GM13977 (cell line): ENCODE measurements at regions not wholly inside any gene's neighbourhood (a gene's known extent, or its start where the extent isn't known, plus 50 kb on each side); places are given as distances from the start of the nearest gene placed in this dataset.

Experiments
- DNase-seq: peaks from one replicate; pipeline ENCODE4 v3.0.0; 2012; ENCODE audit warnings: low spot score
- in situ Hi-C: fragments of 300-500 bp; cut with MboI; formaldehyde crosslinking; loops from one replicate; pipeline ENCODE4 v1.12.0; 2022; ENCODE audit warnings: low sequenced_read_pairs, low pct_unique_long_range_greater_than_20kb, mixed read lengths, inconsistent platforms; ENCODE audit not compliant: unreplicated experiment
- TF ChIP-seq, protein P1 (sequence below): IDR thresholded peaks from 2 replicates; pipeline ENCODE4 v1.5.1; 2012; ENCODE audit warnings: mild to moderate bottlenecking, control low read depth; ENCODE audit not compliant: insufficient read depth; ENCODE audit errors: extremely low read depth, missing control alignments

DNA sequence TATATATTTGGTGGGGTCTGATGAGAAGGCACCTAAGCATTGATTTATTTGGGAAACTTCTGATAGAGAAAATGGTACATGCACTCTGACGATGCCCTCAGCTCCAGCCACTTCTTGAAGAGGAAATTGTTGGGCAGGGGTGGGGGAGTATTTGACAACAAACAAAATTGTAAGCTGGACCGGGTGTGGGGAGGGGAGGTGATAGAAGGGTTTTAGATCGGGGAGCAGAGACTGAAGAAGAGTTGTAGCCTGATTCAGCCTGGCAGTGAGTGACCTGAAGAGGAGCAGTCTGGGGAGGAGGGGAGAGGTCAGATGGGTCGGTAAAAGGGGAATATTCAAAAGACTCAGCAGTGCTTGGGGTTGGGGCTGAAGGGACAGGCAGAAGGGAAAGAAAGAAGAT is 2284.7 kb downstream of the TP53TG3F start:
- TF ChIP-seq, protein P1, sequence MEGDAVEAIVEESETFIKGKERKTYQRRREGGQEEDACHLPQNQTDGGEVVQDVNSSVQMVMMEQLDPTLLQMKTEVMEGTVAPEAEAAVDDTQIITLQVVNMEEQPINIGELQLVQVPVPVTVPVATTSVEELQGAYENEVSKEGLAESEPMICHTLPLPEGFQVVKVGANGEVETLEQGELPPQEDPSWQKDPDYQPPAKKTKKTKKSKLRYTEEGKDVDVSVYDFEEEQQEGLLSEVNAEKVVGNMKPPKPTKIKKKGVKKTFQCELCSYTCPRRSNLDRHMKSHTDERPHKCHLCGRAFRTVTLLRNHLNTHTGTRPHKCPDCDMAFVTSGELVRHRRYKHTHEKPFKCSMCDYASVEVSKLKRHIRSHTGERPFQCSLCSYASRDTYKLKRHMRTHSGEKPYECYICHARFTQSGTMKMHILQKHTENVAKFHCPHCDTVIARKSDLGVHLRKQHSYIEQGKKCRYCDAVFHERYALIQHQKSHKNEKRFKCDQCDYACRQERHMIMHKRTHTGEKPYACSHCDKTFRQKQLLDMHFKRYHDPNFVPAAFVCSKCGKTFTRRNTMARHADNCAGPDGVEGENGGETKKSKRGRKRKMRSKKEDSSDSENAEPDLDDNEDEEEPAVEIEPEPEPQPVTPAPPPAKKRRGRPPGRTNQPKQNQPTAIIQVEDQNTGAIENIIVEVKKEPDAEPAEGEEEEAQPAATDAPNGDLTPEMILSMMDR, result no peak
- DNase-seq, result no peak
- in situ Hi-C loops, result no loop called here

DNA sequence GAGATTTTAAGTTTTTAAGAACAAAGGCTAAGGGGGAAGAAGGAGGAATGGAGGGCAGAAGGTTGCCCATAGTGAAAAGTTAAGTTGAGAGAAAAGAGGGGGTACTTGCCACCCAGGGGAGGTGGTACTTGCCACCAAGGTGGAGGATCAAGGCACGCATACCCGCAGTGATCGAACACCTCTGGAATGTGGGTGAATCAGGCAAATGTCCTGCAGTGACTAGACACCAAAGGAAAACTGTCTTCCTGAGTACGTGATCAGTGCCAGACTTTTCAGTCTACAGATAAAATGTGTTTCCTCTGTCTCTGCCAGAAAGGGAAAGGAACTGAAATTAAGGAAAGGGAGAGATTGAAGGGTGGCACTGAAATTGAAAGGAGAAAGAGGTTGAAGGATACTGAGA is 2285.3 kb downstream of the TP53TG3F start:
- TF ChIP-seq, protein P1, result no peak
- DNase-seq, result no peak
- in situ Hi-C loops, result no loop called here

- TF ChIP-seq, protein P1, result no peak
- DNase-seq, result no peak
- in situ Hi-C loops, result no loop called here
Measured at GRCh38 chr16:35745191-35745590, 2285.8 kb downstream of the TP53TG3F start.

DNA sequence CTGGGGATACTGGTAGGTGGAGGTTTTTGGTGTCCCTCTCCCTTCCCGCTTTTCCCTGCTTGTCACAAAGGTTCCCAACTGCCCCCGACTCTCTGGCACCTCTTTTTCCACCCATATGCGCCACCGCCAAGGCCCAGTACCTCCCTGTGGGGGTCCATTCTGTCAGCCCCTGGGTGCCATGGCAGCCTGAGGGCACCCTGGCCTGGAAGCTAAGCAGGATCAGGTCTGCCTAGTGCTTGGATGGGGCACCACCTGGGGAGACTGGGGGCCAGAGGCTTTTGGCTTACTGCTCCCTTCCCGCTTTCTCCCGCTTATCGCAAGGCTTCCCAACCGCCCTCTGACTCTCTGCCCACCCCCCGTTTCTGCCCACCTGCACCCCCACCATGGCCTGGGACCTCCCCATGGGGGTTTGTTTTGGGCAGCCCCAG is 2286.4 kb downstream of the TP53TG3F start:
- TF ChIP-seq, protein P1, result no peak
- no peak for DNase-seq
- in situ Hi-C loops, result no loop called here

DNA sequence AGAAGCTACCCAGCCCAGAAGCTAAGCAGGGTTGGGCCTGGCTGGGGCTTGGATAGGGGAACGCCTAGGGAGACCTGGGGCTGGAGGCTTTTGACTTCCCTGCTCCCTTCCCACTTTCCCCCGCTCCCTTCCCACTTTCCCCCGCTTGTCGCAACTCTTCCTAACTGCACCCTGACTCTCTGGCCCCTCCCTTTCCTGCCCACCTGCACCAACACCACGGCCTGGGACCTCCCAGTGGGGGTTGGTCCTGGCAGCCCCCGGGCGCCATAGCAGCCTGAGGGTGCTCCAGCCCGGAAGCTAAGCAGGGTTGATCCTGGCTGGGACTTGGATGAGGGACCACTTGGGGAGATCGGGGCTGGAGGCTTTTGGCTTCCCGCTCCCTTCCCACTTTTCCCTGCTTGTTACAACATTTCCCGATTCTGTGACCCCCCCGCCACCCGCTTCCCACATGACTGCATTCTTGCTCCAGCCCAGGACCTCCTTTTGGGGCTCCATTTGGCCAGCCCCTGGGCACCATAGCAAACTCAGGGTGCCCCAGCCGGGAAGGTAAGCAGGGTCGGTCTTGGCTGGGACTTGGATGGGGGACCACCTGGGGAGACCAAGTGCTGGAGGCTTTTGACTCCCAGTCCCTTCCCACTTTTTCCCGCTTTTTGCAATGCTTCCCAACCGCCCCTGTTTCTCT is 2287.0 kb downstream of the TP53TG3F start:
- TF ChIP-seq, protein P1, result no peak
- no peak for DNase-seq
- in situ Hi-C loops, result no loop called here

- TF ChIP-seq, protein P1, result no peak
- DNase-seq, result no peak
- in situ Hi-C loops, result no loop called here
Measured at GRCh38 chr16:35746963-35747657, 2287.7 kb downstream of the TP53TG3F start.
